OCI-LY1 (cell line): ENCODE measurements at regions not wholly inside any gene's neighbourhood (a gene's known extent, or its start where the extent isn't known, plus 50 kb on each side); places are given as distances from the start of the nearest gene placed in this dataset.
"Not testable (repeated sequence)": the region's sequence is repeated elsewhere in the genome, so short reads cannot be mapped to it uniquely, and the experiment has no call there.

ENCODE experiments used
- H2AFZ ChIP-seq: fragments of 200-600 bp; sonication (generic), shearing (Covaris generic); 2 replicates; pipeline ENCODE4 v1.6.0; 2014; ENCODE audit warnings: antibody characterized with exemption, mild to moderate bottlenecking, low read length
- H3F3A ChIP-seq: fragments of 200-600 bp; sonication (generic), shearing (Covaris generic); 2 replicates; pipeline ENCODE4 v1.6.0; 2014; ENCODE audit warnings: mild to moderate bottlenecking, antibody characterized with exemption, low read length, moderate library complexity; ENCODE audit not compliant: insufficient read depth
- H3K27ac ChIP-seq: fragments of 200-600 bp; sonication (generic); 2 replicates; pipeline ENCODE4 v1.5.1; 2014; ENCODE audit warnings: low read length, mixed run types, mild to moderate bottlenecking, low read depth; ENCODE audit not compliant: poor library complexity, severe bottlenecking
- H3K27me3 ChIP-seq: fragments of 200-600 bp; sonication (generic); 2 replicates; pipeline ENCODE4 v1.6.0; 2014; ENCODE audit warnings: antibody characterized with exemption, mild to moderate bottlenecking, low read length, moderate library complexity; ENCODE audit not compliant: insufficient read depth
- H3K36me3 ChIP-seq: fragments of 200-600 bp; sonication (generic); 2 replicates; pipeline ENCODE4 v1.6.1; 2014; ENCODE audit warnings: mild to moderate bottlenecking, antibody characterized with exemption, low read length, moderate library complexity, mixed read lengths; ENCODE audit not compliant: insufficient read depth
- H3K4me1 ChIP-seq: fragments of 200-600 bp; sonication (generic); 2 replicates; pipeline ENCODE4 v1.5.1; 2014; ENCODE audit warnings: mild to moderate bottlenecking, low read length, moderate library complexity; ENCODE audit not compliant: insufficient read depth, severe bottlenecking
- H3K4me2 ChIP-seq: fragments of 200-600 bp; sonication (generic), shearing (Covaris generic); 2 replicates; pipeline ENCODE4 v1.6.1; 2014; ENCODE audit warnings: low read length
- H3K4me3 ChIP-seq: fragments of 200-600 bp; sonication (generic); 2 replicates; pipeline ENCODE4 v1.5.1; 2014; ENCODE audit warnings: low read length, low read depth, mild to moderate bottlenecking, mixed read lengths; ENCODE audit not compliant: poor library complexity, severe bottlenecking
- H3K79me2 ChIP-seq: fragments of 200-600 bp; shearing (Covaris generic); 2 replicates; pipeline ENCODE4 v1.6.1; 2016; ENCODE audit warnings: mixed run types, low read length, mixed read lengths; ENCODE audit not compliant: insufficient read depth
- H3K9ac ChIP-seq: fragments of 200-600 bp; sonication (generic), shearing (Covaris generic); 2 replicates; pipeline ENCODE4 v1.6.1; 2014; ENCODE audit warnings: mild to moderate bottlenecking, low read length, mixed read lengths
- H3K9me2 ChIP-seq: fragments of 200-600 bp; sonication (generic), shearing (Covaris generic); 2 replicates; pipeline ENCODE4 v1.6.1; 2014; ENCODE audit warnings: low read depth, mild to moderate bottlenecking, low read length, mixed read lengths
- H3K9me3 ChIP-seq: fragments of 200-600 bp; shearing (Covaris generic); 2 replicates; pipeline ENCODE4 v1.6.1; 2014; ENCODE audit warnings: low read length, mixed read lengths
- H4K20me1 ChIP-seq: fragments of 200-600 bp; sonication (generic), shearing (Covaris generic); 2 replicates; pipeline ENCODE4 v1.6.0; 2016; ENCODE audit warnings: mild to moderate bottlenecking, low read length; ENCODE audit not compliant: insufficient read depth
- EZH2 ChIP-seq: fragments of 200-600 bp; sonication (generic), shearing (Covaris generic); IDR thresholded peaks from 2 replicates; pipeline ENCODE4 v1.8.0; 2017; ENCODE audit warnings: borderline replicate concordance, mixed run types, mild to moderate bottlenecking, antibody characterized with exemption, low read length, moderate library complexity, mixed read lengths
- TF ChIP-seq, protein P1 (sequence below): fragments of 200-600 bp; sonication (generic), shearing (Covaris generic); IDR thresholded peaks from 2 replicates; pipeline ENCODE4 v1.5.1; 2017; ENCODE audit warnings: mild to moderate bottlenecking, antibody characterized with exemption, low read length, moderate library complexity, mixed read lengths

DNA sequence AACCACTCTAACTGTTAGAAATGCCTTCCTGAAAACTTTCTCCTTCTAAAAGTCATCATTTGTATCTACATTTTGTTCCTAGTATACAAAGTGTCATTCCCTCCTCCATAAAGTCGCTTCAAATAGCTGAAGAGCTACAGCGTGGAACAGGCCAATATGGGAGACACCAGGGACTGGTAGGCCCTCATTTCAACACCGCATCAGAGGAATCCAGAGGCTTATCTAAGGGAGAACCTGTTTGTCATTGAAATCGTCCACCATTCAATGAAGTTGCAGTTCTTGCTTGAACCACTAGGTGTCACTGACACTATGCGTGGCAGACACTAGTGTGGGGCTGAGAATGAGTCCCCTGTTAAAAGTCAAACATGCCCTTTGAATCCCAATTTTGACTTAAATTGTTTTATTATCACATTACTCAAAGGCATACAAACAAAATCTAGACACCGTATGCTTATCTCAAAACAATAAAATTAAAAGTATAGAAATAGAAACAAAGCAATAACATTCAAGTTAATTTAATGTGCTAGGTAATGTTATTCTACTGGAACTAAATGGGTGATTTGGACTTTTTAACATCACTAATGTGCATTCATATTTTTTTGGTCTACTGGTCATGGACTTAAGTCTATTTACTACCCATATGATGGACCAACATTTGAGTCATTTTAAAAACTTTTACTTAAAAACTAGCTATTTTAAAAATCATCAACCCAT lies 182.3 kb downstream of the FCRL5 start:
- no peaks in the 10 kb centered on the region for H3K79me2 ChIP-seq
- H3K9ac ChIP-seq: no peak overlapping the region
- no peaks in the 10 kb centered on the region for H3K9me3 ChIP-seq
- H3K9me2 ChIP-seq: no peaks in the 10 kb centered on the region
- no peaks in the 10 kb centered on the region for H3K4me1 ChIP-seq
- no peak overlapping the region for H3K4me3 ChIP-seq
- H3K4me2 ChIP-seq: no peak overlapping the region
- H2AFZ ChIP-seq: no peak overlapping the region
- no peak for TF ChIP-seq EZH2
- TF ChIP-seq, protein P1, sequence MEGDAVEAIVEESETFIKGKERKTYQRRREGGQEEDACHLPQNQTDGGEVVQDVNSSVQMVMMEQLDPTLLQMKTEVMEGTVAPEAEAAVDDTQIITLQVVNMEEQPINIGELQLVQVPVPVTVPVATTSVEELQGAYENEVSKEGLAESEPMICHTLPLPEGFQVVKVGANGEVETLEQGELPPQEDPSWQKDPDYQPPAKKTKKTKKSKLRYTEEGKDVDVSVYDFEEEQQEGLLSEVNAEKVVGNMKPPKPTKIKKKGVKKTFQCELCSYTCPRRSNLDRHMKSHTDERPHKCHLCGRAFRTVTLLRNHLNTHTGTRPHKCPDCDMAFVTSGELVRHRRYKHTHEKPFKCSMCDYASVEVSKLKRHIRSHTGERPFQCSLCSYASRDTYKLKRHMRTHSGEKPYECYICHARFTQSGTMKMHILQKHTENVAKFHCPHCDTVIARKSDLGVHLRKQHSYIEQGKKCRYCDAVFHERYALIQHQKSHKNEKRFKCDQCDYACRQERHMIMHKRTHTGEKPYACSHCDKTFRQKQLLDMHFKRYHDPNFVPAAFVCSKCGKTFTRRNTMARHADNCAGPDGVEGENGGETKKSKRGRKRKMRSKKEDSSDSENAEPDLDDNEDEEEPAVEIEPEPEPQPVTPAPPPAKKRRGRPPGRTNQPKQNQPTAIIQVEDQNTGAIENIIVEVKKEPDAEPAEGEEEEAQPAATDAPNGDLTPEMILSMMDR: peak; percentile 88
- no peaks in the 10 kb centered on the region for H3K36me3 ChIP-seq
- H3F3A ChIP-seq: no peaks in the 10 kb centered on the region
- H3K27me3 ChIP-seq: no peaks in the 10 kb centered on the region
- no peak overlapping the region for H3K27ac ChIP-seq
- no peaks in the 10 kb centered on the region for H4K20me1 ChIP-seq

DNA sequence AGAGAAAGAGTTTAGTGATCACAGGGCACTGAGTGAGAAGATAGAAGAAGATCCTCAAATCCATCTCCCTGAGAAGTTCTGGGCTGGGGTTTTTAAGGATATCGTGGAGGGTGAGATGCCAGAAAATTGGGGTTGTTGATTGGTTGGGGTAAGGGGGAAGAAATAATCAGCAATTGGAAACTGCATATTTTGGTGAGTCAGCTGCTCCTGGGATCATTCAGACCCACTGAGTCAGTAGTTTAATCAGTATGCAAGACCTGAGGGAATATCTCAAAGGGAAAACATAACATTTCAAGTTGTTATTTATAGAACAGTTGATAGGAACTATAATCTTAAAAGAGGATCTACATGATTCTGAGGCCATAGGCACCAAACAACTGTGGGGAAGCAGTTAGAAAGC lies 183.4 kb downstream of the FCRL5 start:
- H3K4me1 ChIP-seq, H3K9me3 ChIP-seq, H3K9ac ChIP-seq, H3K36me3 ChIP-seq, H3K27me3 ChIP-seq, H2AFZ ChIP-seq, H3K27ac ChIP-seq, H4K20me1 ChIP-seq, H3K4me3 ChIP-seq, H3K79me2 ChIP-seq, H3K9me2 ChIP-seq, H3F3A ChIP-seq, H3K4me2 ChIP-seq: not testable (repeated sequence)

DNA sequence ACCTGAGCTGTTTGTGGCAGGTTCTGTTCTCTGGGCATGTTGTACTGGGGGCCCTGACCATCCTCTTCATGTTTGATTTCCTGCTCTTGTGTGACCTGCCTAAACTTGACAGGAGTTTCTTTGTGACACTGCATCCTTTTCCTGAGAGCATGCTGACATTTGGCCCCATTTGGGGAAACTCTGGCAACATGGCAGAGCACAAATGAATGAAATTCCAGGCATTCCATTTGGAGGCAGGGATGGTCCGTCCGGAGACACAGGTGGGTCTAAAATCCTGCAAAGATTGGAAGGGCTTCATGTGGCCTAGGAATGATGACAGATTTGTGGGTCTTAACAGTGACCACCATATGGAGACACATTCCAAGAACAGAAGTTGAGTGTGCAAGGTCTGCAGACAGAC lies 184.0 kb downstream of the FCRL5 start:
- no peak overlapping the region for H3K4me2 ChIP-seq
- no peak overlapping the region for H3K4me3 ChIP-seq
- H4K20me1 ChIP-seq: no peaks in the 10 kb centered on the region
- H3K36me3 ChIP-seq: no peaks in the 10 kb centered on the region
- peaks cover 4% of the 10 kb centered on the region; the same call in 1 of the 2 replicates for H3K27me3 ChIP-seq
- H3K9me2 ChIP-seq: no peaks in the 10 kb centered on the region
- H3K9ac ChIP-seq: no peak overlapping the region
- H3K4me1 ChIP-seq: no peaks in the 10 kb centered on the region
- 0 out of 2 replicates have a peak, but pooled peaks cover 3% of the 10 kb centered on the region for H3K9me3 ChIP-seq
- no peaks in the 10 kb centered on the region for H3K79me2 ChIP-seq
- H3K27ac ChIP-seq: no peak overlapping the region
- H2AFZ ChIP-seq: no peak overlapping the region
- H3F3A ChIP-seq: no peaks in the 10 kb centered on the region
- TF ChIP-seq, protein P1: no peak
- no peak for TF ChIP-seq EZH2

DNA sequence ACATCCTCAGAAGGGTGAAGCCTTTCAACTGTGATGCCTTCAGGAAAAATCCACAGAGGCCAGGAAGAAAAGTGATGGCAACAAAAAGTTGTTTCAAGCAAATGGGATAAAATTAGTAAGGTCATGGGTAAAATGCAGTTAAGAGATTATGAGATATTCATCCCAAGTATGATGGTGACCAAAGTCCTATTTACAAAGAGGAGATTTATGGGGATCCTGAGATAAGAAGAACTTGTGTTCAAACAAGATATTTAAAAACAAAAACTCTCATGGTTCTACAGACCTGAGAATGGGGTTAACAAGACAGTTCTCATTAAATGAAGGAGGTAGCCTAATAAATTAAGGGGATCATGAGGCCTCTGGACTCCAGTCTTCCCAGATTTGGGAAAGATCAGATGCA lies 184.4 kb downstream of the FCRL5 start:
- Histone ChIP-seq H3K4me3 (no peak overlapping the region), H3K27ac (no peak overlapping the region), H3K9ac (no peak overlapping the region), H3K36me3 (no peaks in the 10 kb centered on the region), H3K9me2 (no peaks in the 10 kb centered on the region), H3K27me3 (peaks cover 4% of the 10 kb centered on the region; the same call in 1 of the 2 replicates), H4K20me1 (no peaks in the 10 kb centered on the region), H3K4me2 (no peak overlapping the region), H2AFZ (no peak overlapping the region), H3K4me1 (no peaks in the 10 kb centered on the region), H3F3A (no peaks in the 10 kb centered on the region), H3K79me2 (no peaks in the 10 kb centered on the region), H3K9me3 (0 out of 2 replicates have a peak, but pooled peaks cover 3% of the 10 kb centered on the region)
- no peak for TF ChIP-seq EZH2
- TF ChIP-seq, protein P1: no peak
